Right lobe of liver (tissue), 4 donors: ENCODE measurements at regions not wholly inside any gene's neighbourhood (a gene's known extent, or its start where the extent isn't known, plus 50 kb on each side); places are given as distances from the start of the nearest gene placed in this dataset.

Experiments
- POLR2A ChIP-seq: fragments of 450-650 bp; IDR thresholded peaks from one replicate; pipeline ENCODE4 v1.6.1; 2017; ENCODE audit warnings: antibody characterized with exemption, mild to moderate bottlenecking
- TF ChIP-seq, protein P1 (sequence below), 4 donors: fragments of 200-600 bp in 3 of 4; fragments of 450-650 bp in 1 of 4; IDR thresholded peaks; one replicate each; pipeline versions ENCODE4 v1.5.1 to v1.8.0; 2016 to 2022; ENCODE audit warnings: antibody characterized with exemption in 4 of 4, mild to moderate bottlenecking in 2 of 4
- donor health status: DM: no; HTN: no; CAD: no.
- donor health status: DM: no; HTN: no; CAD: no.
- donor health status: DM: no; HTN: yes; CAD: no.

GRCh38 chr3:176759815-176760506 lies 437.3 kb downstream of the TBL1XR1 start:
- TF ChIP-seq POLR2A = no peak
- TF ChIP-seq, protein P1, sequence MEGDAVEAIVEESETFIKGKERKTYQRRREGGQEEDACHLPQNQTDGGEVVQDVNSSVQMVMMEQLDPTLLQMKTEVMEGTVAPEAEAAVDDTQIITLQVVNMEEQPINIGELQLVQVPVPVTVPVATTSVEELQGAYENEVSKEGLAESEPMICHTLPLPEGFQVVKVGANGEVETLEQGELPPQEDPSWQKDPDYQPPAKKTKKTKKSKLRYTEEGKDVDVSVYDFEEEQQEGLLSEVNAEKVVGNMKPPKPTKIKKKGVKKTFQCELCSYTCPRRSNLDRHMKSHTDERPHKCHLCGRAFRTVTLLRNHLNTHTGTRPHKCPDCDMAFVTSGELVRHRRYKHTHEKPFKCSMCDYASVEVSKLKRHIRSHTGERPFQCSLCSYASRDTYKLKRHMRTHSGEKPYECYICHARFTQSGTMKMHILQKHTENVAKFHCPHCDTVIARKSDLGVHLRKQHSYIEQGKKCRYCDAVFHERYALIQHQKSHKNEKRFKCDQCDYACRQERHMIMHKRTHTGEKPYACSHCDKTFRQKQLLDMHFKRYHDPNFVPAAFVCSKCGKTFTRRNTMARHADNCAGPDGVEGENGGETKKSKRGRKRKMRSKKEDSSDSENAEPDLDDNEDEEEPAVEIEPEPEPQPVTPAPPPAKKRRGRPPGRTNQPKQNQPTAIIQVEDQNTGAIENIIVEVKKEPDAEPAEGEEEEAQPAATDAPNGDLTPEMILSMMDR (IDR thresholded peaks at IDR 0.05) = no peak
